ENCODE measurements at regions not wholly inside any gene's neighbourhood (a gene's known extent, or its start where the extent isn't known, plus 50 kb on each side); places are given as distances from the start of the nearest gene placed in this dataset.
"Not testable (repeated sequence)": the region's sequence is repeated elsewhere in the genome, so short reads cannot be mapped to it uniquely, and the experiment has no call there.

DNA sequence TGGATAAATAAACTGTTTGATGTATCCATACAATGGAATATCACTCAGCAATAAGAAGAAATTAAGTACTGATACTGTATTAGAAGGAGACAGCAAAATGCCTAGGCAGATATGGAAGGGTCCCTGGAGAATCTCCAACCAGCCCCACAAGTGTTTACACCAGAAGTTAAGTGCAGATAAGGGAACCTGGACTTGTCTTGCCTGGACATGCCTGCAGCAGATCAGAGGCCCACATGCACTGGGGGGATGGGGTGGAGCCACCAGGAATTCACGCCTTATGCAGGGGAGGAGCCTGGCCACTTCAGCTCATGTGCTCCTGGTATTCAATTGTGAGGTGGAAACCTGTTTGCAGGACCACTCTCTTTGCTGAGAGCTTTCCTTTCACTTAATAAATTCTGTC, 356.9 kb downstream of the TUBA3C start:
- DNase-seq (ENCODE audit: low spot score) = not testable (repeated sequence)

DNA sequence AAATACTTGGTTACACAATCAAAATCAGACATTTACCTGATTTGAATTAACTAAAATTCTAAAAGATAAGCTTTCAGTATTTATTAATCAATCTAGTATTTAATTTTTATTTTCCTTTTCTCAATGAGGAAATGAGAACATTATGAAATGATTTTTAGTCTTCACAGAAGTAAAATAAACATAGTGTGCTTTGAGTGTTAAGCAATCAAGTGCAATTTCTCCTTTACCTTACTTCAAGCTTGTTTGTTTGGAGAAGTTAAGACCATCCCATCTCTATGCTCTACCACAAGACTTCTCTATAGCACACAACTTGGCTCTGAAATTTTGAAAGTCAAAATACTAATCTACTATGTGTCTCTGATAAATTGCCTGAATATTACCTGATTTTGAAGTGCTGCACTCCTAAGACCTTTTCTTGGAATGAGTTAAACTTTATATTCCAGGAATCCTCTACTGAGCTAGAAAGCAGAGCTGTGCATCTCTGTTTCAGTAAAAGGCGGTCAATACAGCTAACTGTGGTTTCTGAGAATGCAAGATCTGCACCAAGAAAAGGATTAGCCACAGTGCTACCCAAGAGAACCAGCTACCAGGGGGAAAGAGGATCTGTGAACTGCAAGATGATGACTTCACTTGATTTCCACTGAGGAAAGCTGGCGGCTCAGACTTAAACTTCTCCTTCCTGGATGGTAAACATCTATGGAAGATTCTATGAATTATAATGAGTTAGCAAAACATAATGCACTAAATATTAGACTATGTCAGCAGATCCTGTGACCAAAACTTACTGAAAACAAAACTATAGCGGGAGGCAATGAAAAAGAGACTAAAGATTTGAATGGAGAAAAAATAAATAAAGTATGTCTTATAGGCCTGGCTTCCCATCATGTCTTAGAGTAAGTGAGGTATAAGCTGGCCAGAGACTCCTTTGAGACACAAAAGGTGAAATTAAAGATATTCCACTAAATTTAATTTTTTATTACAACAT, 358.7 kb downstream of the TUBA3C start:
- DNase-seq (ENCODE audit: low spot score) = not testable (repeated sequence)

DNA sequence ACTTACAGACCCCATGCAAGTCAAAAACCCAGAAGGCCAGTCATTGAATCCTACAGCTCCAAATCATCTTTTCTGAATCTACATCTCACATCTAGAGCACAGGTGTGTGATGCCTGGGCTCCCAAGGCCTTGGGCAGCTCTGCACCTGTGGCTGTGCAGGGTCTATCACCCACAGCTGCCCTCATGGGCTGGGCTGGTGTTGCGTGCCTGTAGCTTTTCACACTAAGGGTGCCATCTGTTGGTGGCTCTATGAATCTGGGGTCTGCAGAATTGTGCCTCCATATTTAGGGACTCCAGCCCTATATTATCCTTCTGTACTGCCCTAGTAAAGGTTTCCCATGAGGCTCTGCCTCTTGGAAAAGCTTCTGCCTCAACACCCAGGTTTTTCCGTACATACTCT, 407.6 kb downstream of the TUBA3C start:
- not testable (repeated sequence) for DNase-seq (ENCODE audit: low spot score)

DNA sequence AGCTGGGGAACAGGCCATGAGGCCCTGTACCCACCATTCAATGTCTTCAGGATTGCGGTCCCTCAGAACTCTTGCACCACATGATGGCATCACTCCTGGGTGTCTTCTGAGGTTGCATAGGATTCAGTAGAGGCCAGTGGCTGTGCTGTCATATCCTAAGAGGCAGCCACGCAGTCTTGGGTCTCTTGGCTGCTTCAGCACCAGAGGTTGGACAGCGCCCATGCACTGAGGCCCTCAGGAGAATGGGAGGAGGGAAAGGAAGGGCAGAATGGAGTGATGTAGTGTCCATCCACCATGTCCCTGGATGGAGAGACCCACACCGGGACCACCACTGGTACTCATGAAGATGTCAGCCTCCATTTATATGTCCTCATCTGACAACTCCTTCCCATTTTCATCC, 439.9 kb downstream of the TUBA3C start:
- DNase-seq (ENCODE audit: low spot score) = not testable (repeated sequence)

DNA sequence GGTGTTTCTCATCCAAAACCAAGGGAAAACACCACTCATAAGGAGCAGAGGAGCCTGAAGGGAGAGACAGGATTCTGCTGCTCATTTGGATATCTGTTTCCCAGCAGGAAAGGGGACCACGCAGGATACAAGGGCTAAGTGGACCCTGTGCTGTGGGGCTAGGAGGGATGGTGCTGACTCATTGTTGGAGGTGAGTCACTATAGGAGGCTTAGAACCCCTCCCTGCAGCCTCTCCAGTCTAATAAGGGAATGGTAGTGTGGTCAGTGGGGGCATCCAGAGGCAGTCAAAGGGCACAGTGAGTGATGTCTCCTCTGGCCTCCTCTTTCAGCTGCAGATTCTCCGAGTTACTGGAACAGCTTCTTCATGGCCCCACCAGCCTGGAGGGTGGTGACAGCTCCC, 442.3 kb downstream of the TUBA3C start:
- no peak for DNase-seq (ENCODE audit: low spot score)

- not testable (repeated sequence) for DNase-seq (ENCODE audit: low spot score)
Measured at GRCh38 chr13:18738086-18738485, 443.5 kb downstream of the TUBA3C start.

DNA sequence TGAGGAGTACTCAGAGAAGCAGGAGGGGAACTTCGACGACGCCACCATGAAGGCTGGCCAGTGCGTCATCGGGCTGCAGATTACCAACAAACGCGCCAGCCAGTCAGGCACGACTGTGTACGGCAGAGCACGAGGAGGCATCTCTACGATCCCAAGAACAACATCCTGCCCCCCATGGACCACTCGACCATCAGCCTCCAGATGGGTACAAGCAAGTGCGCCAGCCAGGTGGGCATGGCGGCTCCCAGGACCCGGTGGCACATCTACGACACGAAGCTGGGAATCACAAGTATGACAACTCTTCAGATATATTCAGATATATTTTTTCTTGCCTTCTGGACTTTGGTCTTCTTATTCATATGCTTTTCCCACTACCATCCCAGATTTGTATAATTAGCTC, 454.5 kb downstream of the TUBA3C start:
- DNase-seq (ENCODE audit: low spot score) = not testable (repeated sequence)

DNA sequence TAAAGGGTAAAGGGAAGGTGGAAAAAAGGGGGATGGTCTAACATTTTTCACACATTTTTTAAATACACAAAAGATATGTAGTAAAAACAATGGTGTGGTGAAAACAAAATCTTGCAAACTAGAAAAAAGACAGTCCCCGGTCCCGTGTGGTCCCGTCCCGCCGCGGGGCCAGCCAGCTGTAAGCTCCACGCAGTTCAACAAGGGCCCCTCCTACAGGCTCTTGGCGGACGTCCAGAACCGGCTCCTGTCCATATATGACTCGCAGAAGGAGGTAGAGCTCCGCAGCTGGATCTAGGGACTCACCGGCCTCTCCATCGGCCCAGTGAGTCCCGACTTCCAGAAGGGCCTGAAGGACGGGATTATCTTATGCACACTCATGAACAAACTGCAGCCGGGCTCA, 455.1 kb downstream of the TUBA3C start:
- not testable (repeated sequence) for DNase-seq (ENCODE audit: low spot score)

DNA sequence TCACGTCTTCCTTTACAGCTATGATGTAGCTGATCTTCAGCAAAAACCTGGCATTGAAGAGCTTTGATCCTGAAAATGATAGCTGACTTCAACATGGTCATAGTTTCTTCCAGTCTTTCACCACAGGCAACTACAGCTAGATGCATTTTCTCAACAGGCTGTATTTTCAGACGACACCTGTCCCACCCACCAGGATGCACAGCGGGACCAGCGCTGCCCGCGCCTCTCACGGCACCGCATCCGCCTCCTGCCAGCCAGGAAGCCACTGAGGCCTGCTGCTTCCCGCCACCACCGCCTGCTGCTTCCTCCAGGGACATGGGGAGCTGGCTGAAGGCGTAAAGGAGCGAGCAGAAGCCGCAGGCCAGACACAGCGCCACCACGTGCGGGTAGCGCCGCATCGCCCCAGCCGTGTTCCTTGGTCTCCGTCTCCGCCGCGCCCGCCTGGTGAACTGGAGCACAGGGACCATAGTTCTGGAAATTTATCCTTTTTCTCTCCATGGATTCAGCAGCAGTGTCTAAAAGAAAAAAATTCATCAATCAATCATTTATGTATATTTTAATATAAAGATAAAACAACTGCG, 456.3 kb downstream of the TUBA3C start:
- not testable (repeated sequence) for DNase-seq (ENCODE audit: low spot score)

- no peak for DNase-seq (ENCODE audit: low spot score)
Measured at GRCh38 chr13:18714889-18715288, 466.7 kb downstream of the TUBA3C start.

DNA sequence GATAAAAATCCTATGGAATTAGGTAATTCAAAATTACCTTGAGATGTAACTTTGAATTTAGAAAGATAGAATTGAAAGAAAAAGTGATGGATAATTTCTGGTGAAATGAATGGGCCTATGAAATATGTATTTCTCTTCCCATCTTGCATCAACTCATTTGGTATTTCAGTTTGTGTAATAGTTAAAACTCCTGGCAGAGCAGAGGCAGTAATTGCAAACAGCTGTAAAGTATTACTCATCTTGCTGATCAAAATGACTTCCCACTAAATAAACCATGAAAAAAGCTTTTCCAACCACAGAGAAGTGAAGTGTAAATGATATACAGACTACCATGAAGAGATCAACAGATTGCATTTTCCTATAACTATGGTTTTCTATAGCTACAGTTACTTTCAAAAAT, 471.0 kb downstream of the TUBA3C start:
- DNase-seq (ENCODE audit: low spot score) = not testable (repeated sequence)

- not testable (repeated sequence) for DNase-seq (ENCODE audit: low spot score)
Measured at GRCh38 chr13:18706538-18706937, 475.1 kb downstream of the TUBA3C start.

DNA sequence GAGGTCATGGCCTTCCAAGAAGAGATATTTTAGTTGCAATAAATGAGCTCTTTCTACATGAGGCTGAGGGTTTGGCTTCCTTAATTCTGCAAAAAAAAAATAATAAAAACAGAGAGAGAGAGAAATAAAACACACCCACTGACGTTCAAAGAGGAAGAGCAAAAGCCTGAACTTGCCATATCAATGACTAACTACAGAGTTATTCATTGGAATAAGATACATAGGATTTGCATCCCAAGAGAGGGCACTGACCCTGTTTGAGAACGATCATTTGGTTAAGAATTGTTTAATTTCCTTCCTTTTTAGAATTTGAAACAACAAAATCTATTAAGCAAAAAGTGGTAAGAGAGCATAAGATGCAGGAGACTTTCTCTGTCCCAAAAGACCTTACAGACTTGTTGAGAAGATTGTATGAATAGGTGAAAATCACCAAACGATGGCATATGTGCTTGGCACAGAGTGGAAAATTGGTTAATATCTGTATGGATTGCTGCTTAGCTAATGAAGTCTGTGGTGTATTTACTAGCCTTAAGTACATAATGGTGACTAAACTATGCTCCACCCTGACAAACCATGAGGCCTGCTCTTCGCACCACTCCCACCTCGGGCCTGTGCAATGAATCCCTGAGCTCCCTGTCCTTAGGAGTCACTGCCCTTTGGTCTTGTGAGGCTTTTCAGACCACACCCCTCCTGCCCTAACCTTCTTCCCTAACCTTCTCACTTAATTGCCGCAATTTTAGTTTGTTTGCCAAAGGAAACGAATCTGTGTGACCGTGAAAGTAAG, 479.0 kb downstream of the TUBA3C start:
- DNase-seq (ENCODE audit: low spot score) = not testable (repeated sequence)

GRCh38 chr13:18698332-18698731, 483.3 kb downstream of the TUBA3C start:
- DNase-seq (ENCODE audit: low spot score) = not testable (repeated sequence)

DNA sequence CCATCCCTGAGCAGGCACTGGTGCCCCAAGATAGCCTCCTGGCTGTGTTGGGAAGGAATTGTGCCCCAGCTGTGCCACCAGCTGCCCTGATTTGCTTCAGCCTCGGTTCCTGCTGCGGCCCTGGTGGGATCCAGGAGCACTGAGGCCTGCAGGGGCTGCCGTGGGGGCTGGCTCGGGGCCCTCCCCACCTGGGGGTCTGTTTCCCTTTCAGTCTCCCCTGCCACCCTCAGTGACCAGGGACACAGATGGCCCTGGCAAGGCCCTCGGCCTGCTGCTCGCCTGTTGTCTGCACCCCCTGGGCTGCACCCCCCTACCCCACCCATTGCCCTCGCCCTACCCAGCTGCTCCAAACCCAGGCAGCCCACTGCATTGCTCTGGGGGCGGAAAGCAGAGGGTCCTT, 483.8 kb downstream of the TUBA3C start:
- not testable (repeated sequence) for DNase-seq (ENCODE audit: low spot score)

- not testable (repeated sequence) for DNase-seq (ENCODE audit: low spot score)
Measured at GRCh38 chr13:18697221-18697620, 484.4 kb downstream of the TUBA3C start.

- not testable (repeated sequence) for DNase-seq (ENCODE audit: low spot score)
Measured at GRCh38 chr13:18677403-18677802, 504.2 kb downstream of the TUBA3C start.

GRCh38 chr13:18675268-18675667, 506.4 kb downstream of the TUBA3C start:
- not testable (repeated sequence) for DNase-seq (ENCODE audit: low spot score)

DNA sequence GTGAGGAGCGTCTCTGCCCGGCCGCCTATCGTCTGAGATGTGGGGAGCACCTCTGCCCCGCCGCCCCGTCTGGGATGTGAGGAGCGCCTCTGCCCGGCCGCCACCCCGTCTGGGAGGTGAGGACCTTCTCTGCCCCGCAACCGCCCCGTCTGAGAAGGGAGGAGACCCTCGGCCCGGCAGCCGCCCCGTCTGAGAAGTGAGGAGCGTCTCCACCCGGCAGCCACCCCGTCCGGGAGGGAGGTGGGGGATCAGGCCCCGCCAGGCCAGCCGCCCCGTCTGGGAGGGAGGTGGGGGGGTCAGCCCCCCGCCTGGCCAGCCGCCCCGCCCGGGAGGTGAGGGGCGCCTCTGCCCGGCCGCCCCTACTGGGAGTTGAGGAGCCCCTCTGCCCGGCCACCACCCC, 507.8 kb downstream of the TUBA3C start:
- DNase-seq (ENCODE audit: low spot score) = not testable (repeated sequence)

DNA sequence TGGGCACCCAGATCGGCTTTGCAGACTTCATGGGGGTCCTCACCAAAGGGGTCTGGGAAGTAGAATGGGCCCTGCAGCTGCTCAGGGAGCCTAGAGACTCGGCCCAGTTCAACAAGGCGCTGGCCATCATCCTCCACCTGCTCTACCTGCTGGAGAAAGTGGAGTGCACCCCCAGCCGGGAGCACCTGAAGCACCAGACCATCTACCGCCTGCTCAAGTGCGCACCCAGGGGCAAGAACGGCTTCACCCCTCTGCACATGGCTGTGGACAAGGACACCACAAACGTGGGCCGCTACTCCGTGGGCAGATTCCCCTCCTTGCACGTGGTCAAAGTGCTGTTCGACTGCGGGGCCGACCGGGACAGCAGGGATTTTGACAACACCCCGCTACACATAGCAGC, 515.0 kb downstream of the TUBA3C start:
- not testable (repeated sequence) for DNase-seq (ENCODE audit: low spot score)

DNA sequence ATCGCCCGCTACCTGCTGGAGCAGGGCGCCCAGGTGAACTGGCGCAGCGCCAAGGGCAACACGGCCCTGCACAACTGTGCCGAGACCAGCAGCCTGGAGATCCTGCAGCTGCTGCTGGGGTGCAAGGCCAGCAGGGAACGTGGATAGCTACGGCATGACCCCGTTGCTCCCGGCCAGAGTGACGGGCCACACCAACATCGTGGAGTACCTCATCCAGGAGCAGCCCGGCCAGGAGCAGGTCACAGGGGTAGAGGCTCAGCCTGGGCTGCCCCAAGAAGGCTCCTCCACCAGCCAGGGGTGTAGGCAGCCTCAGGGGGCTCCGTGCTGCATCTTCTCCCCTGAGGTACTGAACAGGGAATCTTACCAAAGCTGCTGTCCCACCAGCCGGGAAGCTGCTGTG, 515.9 kb downstream of the TUBA3C start:
- not testable (repeated sequence) for DNase-seq (ENCODE audit: low spot score)

GRCh38 chr13:18665124-18665523, 516.5 kb downstream of the TUBA3C start:
- not testable (repeated sequence) for DNase-seq (ENCODE audit: low spot score)

Measured in CD4-positive, alpha-beta T cell treated with Interleukin-2 at 100 ng/mL for 4 hours (primary cell).